CD14-positive monocyte (primary cell): ENCODE measurements at regions not wholly inside any gene's neighbourhood (a gene's known extent, or its start where the extent isn't known, plus 50 kb on each side); places are given as distances from the start of the nearest gene placed in this dataset.

Source experiments
- DNase-seq, 3 donors: peaks; one replicate each; pipeline ENCODE4 v3.0.0-alpha.2; 2011 to 2022
- H2AFZ ChIP-seq: 2 replicates; pipeline ENCODE4 v1.6.0; 2012; ENCODE audit warnings: mild to moderate bottlenecking, low read depth, low read length, inconsistent platforms; ENCODE audit not compliant: insufficient read depth, poor library complexity, severe bottlenecking
- H3K27ac ChIP-seq, 2 donors: 1 replicate in 1 of 2; 2 replicates in 1 of 2; pipeline ENCODE4 v1.5.1; 2012 to 2013; ENCODE audit warnings: low read length in 2 of 2, control low read depth in 1 of 2, inconsistent platforms in 1 of 2, low read depth in 1 of 2, mild to moderate bottlenecking in 1 of 2
- H3K27me3 ChIP-seq, 2 donors: one replicate each; pipeline versions ENCODE4 v1.6.0 to v1.6.1; 2011 to 2013; ENCODE audit warnings: low read length in 2 of 2; ENCODE audit not compliant: control insufficient read depth in 2 of 2, insufficient read depth in 2 of 2
- H3K36me3 ChIP-seq, 2 donors: replicated peaks in 1 of 2; 1 replicate in 1 of 2; 2 replicates in 1 of 2; pipeline versions ENCODE4 v1.5.1 to v1.6.1; 2012 to 2013; ENCODE audit warnings: low read length in 2 of 2, control low read depth in 1 of 2, inconsistent platforms in 1 of 2, mild to moderate bottlenecking in 1 of 2; ENCODE audit not compliant: insufficient read depth in 2 of 2, control insufficient read depth in 1 of 2
- H3K4me1 ChIP-seq, 2 donors: 1 replicate in 1 of 2; 2 replicates in 1 of 2; pipeline versions ENCODE4 v1.5.1 to v1.6.1; 2012 to 2013; ENCODE audit warnings: low read length in 2 of 2, control low read depth in 1 of 2, inconsistent platforms in 1 of 2, mild to moderate bottlenecking in 1 of 2, moderate library complexity in 1 of 2; ENCODE audit not compliant: insufficient read depth in 2 of 2, control insufficient read depth in 1 of 2
- H3K4me2 ChIP-seq: replicated peaks from 2 replicates; pipeline ENCODE3; 2012; ENCODE audit warnings: low read length, moderate library complexity, mild to moderate bottlenecking; ENCODE audit not compliant: poor library complexity, severe bottlenecking; ENCODE audit errors: extremely low read depth
- H3K4me3 ChIP-seq, 3 experiments: fragments of 200-600 bp in 1 of 3; sonication (generic) in 1 of 3; replicated peaks in 1 of 3; 1 replicate in 2 of 3; 2 replicates in 1 of 3; pipeline ENCODE4 v1.5.1; 2011 to 2013; ENCODE audit warnings: low read length in 3 of 3, mild to moderate bottlenecking in 3 of 3, control low read depth in 2 of 3, low read depth in 2 of 3, inconsistent platforms in 1 of 3, moderate library complexity in 1 of 3
- H3K79me2 ChIP-seq: 2 replicates; pipeline ENCODE4 v1.6.0; 2012; ENCODE audit warnings: mild to moderate bottlenecking, control low read depth, inconsistent platforms, low read length, moderate library complexity; ENCODE audit not compliant: insufficient read depth
- H3K9ac ChIP-seq: 2 replicates; pipeline ENCODE4 v1.6.0; 2017; ENCODE audit warnings: low read length, mild to moderate bottlenecking; ENCODE audit not compliant: insufficient read depth, poor library complexity, severe bottlenecking
- H3K9me3 ChIP-seq, 2 donors: replicated peaks in 1 of 2; 1 replicate in 1 of 2; 2 replicates in 1 of 2; pipeline versions ENCODE4 v1.5.1 to v1.6.1; 2012 to 2013; ENCODE audit warnings: low read length in 2 of 2, control low read depth in 1 of 2; ENCODE audit not compliant: control insufficient read depth in 1 of 2, insufficient read depth in 1 of 2
- H4K20me1 ChIP-seq: 2 replicates; pipeline ENCODE4 v1.6.0; 2012; ENCODE audit warnings: mild to moderate bottlenecking, low read length, control low read depth, moderate library complexity; ENCODE audit not compliant: insufficient read depth
- H3K27ac Mint-ChIP-seq, 7 donors: one replicate each; pipeline ENCODE4 v1.8.0; 2020; ENCODE audit warnings: mild to moderate bottlenecking in 7 of 7, mixed read lengths in 7 of 7, moderate library complexity in 6 of 7, inconsistent platforms in 2 of 7
- H3K27me3 Mint-ChIP-seq, 3 donors: one replicate each; pipeline ENCODE4 v1.8.0; 2021 to 2022; ENCODE audit warnings: low read depth in 3 of 3, mild to moderate bottlenecking in 3 of 3, mixed read lengths in 3 of 3, moderate library complexity in 3 of 3, inconsistent platforms in 1 of 3
- H3K36me3 Mint-ChIP-seq, 2 donors: one replicate each; pipeline ENCODE4 v1.8.0; 2020; ENCODE audit warnings: mixed read lengths in 2 of 2, inconsistent platforms in 1 of 2, mild to moderate bottlenecking in 1 of 2
- H3K4me1 Mint-ChIP-seq: one replicate; pipeline ENCODE4 v1.8.0; 2020; ENCODE audit warnings: mild to moderate bottlenecking, mixed read lengths
- H3K4me3 Mint-ChIP-seq, 2 donors: one replicate each; pipeline ENCODE4 v1.8.0; 2020; ENCODE audit warnings: mild to moderate bottlenecking in 2 of 2, mixed read lengths in 2 of 2, moderate library complexity in 1 of 2
- H3K9me3 Mint-ChIP-seq, 7 donors: one replicate each; pipeline ENCODE4 v1.8.0; 2020 to 2022; ENCODE audit warnings: mixed read lengths in 7 of 7, mild to moderate bottlenecking in 6 of 7, moderate library complexity in 6 of 7, inconsistent platforms in 2 of 7
- WGBS: methylation state at CpG from one replicate; pipeline ENCODE4 v1.1.5; 2013; ENCODE audit warnings: missing lambda C conversion rate; ENCODE audit not compliant: insufficient coverage; 5-methylcytosine and 5-hydroxymethylcytosine counted together
- intact Hi-C, 2 donors: fragments of 100-400 bp; cut with micrococcal nuclease; formaldehyde crosslinking; loops; one replicate each; pipeline versions ENCODE4 v1.15.0 to v1.15.1; 2023
- TF ChIP-seq, protein P1 (sequence below): fragments of 200-600 bp; IDR thresholded peaks from one replicate; pipeline ENCODE4 v1.8.0; 2022; ENCODE audit warnings: antibody characterized with exemption, mild to moderate bottlenecking

- no peak overlapping the region for H3K9ac ChIP-seq
- intact Hi-C loops = no loop called here
- H3K27me3 ChIP-seq = no peaks in the 10 kb centered on the region
- no CpG with 5 or more reads among the region's 1 CpG for WGBS
- no peaks in the 10 kb centered on the region for H3K4me1 ChIP-seq
- H4K20me1 ChIP-seq = no peaks in the 10 kb centered on the region
- Mint-ChIP-seq H3K9me3 (peaks cover 0 to 5% (median 1%) of the 10 kb centered on the region in 7 donors), H3K36me3 (no peaks in the 10 kb centered on the region), H3K27ac (no peak overlapping the region), H3K27me3 (peaks cover 0 to 1% (median 0%) of the 10 kb centered on the region in 3 donors), H3K4me3 (no peak overlapping the region), H3K4me1 (no peaks in the 10 kb centered on the region)
- H3K27ac ChIP-seq = no peak overlapping the region
- no peak for DNase-seq
- H3K79me2 ChIP-seq = no peaks in the 10 kb centered on the region
- no peaks in the 10 kb centered on the region for H3K36me3 ChIP-seq
- H2AFZ ChIP-seq = no peak overlapping the region
- no peak overlapping the region for H3K4me2 ChIP-seq
- TF ChIP-seq, protein P1, sequence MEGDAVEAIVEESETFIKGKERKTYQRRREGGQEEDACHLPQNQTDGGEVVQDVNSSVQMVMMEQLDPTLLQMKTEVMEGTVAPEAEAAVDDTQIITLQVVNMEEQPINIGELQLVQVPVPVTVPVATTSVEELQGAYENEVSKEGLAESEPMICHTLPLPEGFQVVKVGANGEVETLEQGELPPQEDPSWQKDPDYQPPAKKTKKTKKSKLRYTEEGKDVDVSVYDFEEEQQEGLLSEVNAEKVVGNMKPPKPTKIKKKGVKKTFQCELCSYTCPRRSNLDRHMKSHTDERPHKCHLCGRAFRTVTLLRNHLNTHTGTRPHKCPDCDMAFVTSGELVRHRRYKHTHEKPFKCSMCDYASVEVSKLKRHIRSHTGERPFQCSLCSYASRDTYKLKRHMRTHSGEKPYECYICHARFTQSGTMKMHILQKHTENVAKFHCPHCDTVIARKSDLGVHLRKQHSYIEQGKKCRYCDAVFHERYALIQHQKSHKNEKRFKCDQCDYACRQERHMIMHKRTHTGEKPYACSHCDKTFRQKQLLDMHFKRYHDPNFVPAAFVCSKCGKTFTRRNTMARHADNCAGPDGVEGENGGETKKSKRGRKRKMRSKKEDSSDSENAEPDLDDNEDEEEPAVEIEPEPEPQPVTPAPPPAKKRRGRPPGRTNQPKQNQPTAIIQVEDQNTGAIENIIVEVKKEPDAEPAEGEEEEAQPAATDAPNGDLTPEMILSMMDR = no peak
- no peak overlapping the region for H3K4me3 ChIP-seq
- H3K9me3 ChIP-seq = no peaks in the 10 kb centered on the region
Measured at GRCh38 chr5:118302786-118303185, 685.6 kb downstream of the DTWD2 start.

DNA sequence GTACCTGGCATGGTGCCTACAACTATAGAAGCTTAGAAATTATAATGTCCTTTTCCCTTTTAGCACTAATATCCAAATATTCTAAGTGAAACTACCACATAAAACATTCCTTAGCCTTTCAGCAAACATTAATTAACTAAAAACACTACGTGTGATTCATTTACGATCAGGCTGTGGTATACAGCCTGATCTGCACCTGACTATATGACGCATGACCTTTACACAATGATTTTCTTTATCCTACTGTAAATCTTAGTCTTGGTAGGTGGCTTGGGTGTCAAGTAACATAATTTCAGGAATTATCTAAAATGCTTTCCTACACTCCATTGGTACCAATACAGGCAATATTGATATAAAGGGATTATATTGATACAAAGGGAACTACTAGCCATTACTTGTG is 686.7 kb downstream of the DTWD2 start:
- no peak overlapping the region for H2AFZ ChIP-seq
- H3K9me3 ChIP-seq = no peaks in the 10 kb centered on the region
- no peaks in the 10 kb centered on the region for H3K79me2 ChIP-seq
- no peaks in the 10 kb centered on the region for H3K36me3 Mint-ChIP-seq
- no peak overlapping the region for H3K27ac Mint-ChIP-seq
- H3K27me3 ChIP-seq = no peaks in the 10 kb centered on the region
- no peak overlapping the region for H3K4me3 ChIP-seq
- intact Hi-C loops = no loop called here
- TF ChIP-seq, protein P1 = no peak
- no peak overlapping the region for H3K9ac ChIP-seq
- WGBS = no CpG with 5 or more reads among the region's 3 CpGs
- H4K20me1 ChIP-seq = no peaks in the 10 kb centered on the region
- H3K27me3 Mint-ChIP-seq = peaks cover 0 to 1% (median 0%) of the 10 kb centered on the region in 3 donors
- no peak overlapping the region for H3K4me3 Mint-ChIP-seq
- H3K4me2 ChIP-seq = no peak overlapping the region
- H3K36me3 ChIP-seq = no peaks in the 10 kb centered on the region
- no peaks in the 10 kb centered on the region for H3K4me1 Mint-ChIP-seq
- DNase-seq = no peak
- no peak overlapping the region for H3K27ac ChIP-seq
- H3K4me1 ChIP-seq = no peaks in the 10 kb centered on the region
- H3K9me3 Mint-ChIP-seq = peaks cover 0 to 2% (median 0%) of the 10 kb centered on the region in 7 donors
